HEK293T (cell line): ENCODE measurements at regions not wholly inside any gene's neighbourhood (a gene's known extent, or its start where the extent isn't known, plus 50 kb on each side); places are given as distances from the start of the nearest gene placed in this dataset.

Experiments used
- CTCF ChIA-PET: fragments of 350-600 bp; formaldehyde crosslinking; extraction: SDS; loops from one replicate; lab custom pipeline; 2021; ENCODE audit warnings: antibody characterized with exemption, inconsistent platforms; lab: Yijun Ruan, JAX
- POLR2A ChIA-PET: fragments of 350-600 bp; formaldehyde crosslinking; extraction: SDS; loops from one replicate; lab custom pipeline; 2020; ENCODE audit warnings: antibody characterized with exemption, inconsistent platforms; lab: Yijun Ruan, JAX
- DNase-seq: peaks from one replicate; pipeline ENCODE4 v3.0.0; 2012; ENCODE audit warnings: mixed read lengths; ENCODE audit errors: extremely low spot score
- ARNT ChIP-seq: fragments of 450-650 bp; IDR thresholded peaks from 2 replicates; pipeline ENCODE4 v1.6.1; 2017; ENCODE audit warnings: mild to moderate bottlenecking
- BHLHE40 ChIP-seq: fragments of 450-650 bp; IDR thresholded peaks from 2 replicates; pipeline ENCODE4 v1.6.1; 2016; ENCODE audit warnings: mild to moderate bottlenecking, moderate library complexity, borderline replicate concordance
- CTBP1 ChIP-seq: fragments of 450-650 bp; IDR thresholded peaks from 2 replicates; pipeline ENCODE4 v1.6.1; 2016; ENCODE audit warnings: borderline replicate concordance
- ELF4 ChIP-seq: fragments of 450-650 bp; IDR thresholded peaks from 2 replicates; pipeline ENCODE4 v1.6.1; 2017; ENCODE audit warnings: antibody characterized with exemption
- FOXA1 ChIP-seq: fragments of 450-650 bp; IDR thresholded peaks from 2 replicates; pipeline ENCODE4 v1.6.1; 2016; ENCODE audit warnings: mild to moderate bottlenecking
- FOXK2 ChIP-seq: fragments of 450-650 bp; IDR thresholded peaks from 2 replicates; pipeline ENCODE4 v1.6.1; 2016; ENCODE audit warnings: mild to moderate bottlenecking
- FOXM1 ChIP-seq: fragments of 450-650 bp; IDR thresholded peaks from 2 replicates; pipeline ENCODE4 v1.6.1; 2017; ENCODE audit warnings: mild to moderate bottlenecking, borderline replicate concordance
- HDGF ChIP-seq: fragments of 450-650 bp; IDR thresholded peaks from 2 replicates; pipeline ENCODE4 v1.6.1; 2017; ENCODE audit warnings: antibody characterized with exemption, borderline replicate concordance
- L3MBTL2 ChIP-seq: fragments of 450-650 bp; conservative IDR thresholded peaks from 2 replicates; pipeline ENCODE4 v1.6.1; 2016; ENCODE audit warnings: mild to moderate bottlenecking
- LEF1 ChIP-seq: fragments of 450-650 bp; IDR thresholded peaks from 2 replicates; pipeline ENCODE4 v1.6.1; 2017; ENCODE audit warnings: mild to moderate bottlenecking, borderline replicate concordance
- NFRKB ChIP-seq: fragments of 450-650 bp; IDR thresholded peaks from 2 replicates; pipeline ENCODE4 v1.6.1; 2016; ENCODE audit warnings: mild to moderate bottlenecking, moderate library complexity
- PKNOX1 ChIP-seq: fragments of 450-650 bp; IDR thresholded peaks from 2 replicates; pipeline ENCODE4 v1.6.1; 2016
- SP1 ChIP-seq: fragments of 450-650 bp; IDR thresholded peaks from 2 replicates; pipeline ENCODE4 v1.6.1; 2017
- SUZ12 ChIP-seq: fragments of 450-650 bp; IDR thresholded peaks from 2 replicates; pipeline ENCODE4 v1.6.1; 2016; ENCODE audit warnings: mild to moderate bottlenecking
- TARDBP ChIP-seq: fragments of 450-650 bp; IDR thresholded peaks from 2 replicates; pipeline ENCODE4 v1.6.1; 2016
- ZNF384 ChIP-seq: fragments of 450-650 bp; IDR thresholded peaks from 2 replicates; pipeline ENCODE4 v1.6.1; 2016

GRCh38 chr11:114909866-114910265 lies 231.5 kb downstream of the NXPE2 start:
- no peak for TF ChIP-seq TARDBP
- TF ChIP-seq HDGF = no peak
- no peak for TF ChIP-seq L3MBTL2
- no peak for TF ChIP-seq FOXM1
- TF ChIP-seq PKNOX1 = no peak
- TF ChIP-seq FOXA1 = no peak
- no peak for TF ChIP-seq BHLHE40
- no peak for TF ChIP-seq LEF1
- no peak for TF ChIP-seq ZNF384
- TF ChIP-seq FOXK2 = no peak
- no peak for TF ChIP-seq ELF4
- TF ChIP-seq SUZ12 = no peak
- no peak for TF ChIP-seq NFRKB
- TF ChIP-seq CTBP1 = no peak
- no peak for TF ChIP-seq SP1
- no peak for TF ChIP-seq ARNT
- ChIA-PET POLR2A (no interaction called here), CTCF (interaction anchor here (1.1 kb wide), 1 partner anchor 130 kb away, joined by 3 read pairs; no protein-coding TSS in a partner anchor)
- peak; percentile 49 for DNase-seq

GRCh38 chr11:114912826-114913225 lies 234.5 kb downstream of the NXPE2 start:
- CTCF ChIA-PET = no interaction called here
- no peak for TF ChIP-seq FOXA1
- TF ChIP-seq ELF4 = no peak
- no peak for TF ChIP-seq ARNT
- TF ChIP-seq FOXM1 = no peak
- TF ChIP-seq NFRKB = no peak
- TF ChIP-seq PKNOX1 = no peak
- no peak for TF ChIP-seq LEF1
- TF ChIP-seq CTBP1 = no peak
- TF ChIP-seq FOXK2 = no peak
- TF ChIP-seq ZNF384 = no peak
- no peak for TF ChIP-seq SP1
- no peak for TF ChIP-seq L3MBTL2
- no peak for TF ChIP-seq BHLHE40
- no peak for TF ChIP-seq HDGF
- TF ChIP-seq SUZ12 = no peak
- no peak for TF ChIP-seq TARDBP
- no peak for DNase-seq
- POLR2A ChIA-PET = no interaction called here

- TF ChIP-seq FOXK2 = no peak
- no peak for TF ChIP-seq ELF4
- no peak for TF ChIP-seq BHLHE40
- no peak for TF ChIP-seq FOXA1
- TF ChIP-seq NFRKB = no peak
- no peak for TF ChIP-seq ARNT
- TF ChIP-seq ZNF384 = no peak
- TF ChIP-seq SUZ12 = no peak
- TF ChIP-seq HDGF = no peak
- TF ChIP-seq LEF1 = no peak
- no peak for TF ChIP-seq SP1
- no peak for TF ChIP-seq PKNOX1
- no peak for TF ChIP-seq TARDBP
- ChIA-PET POLR2A (no interaction called here), CTCF (interaction anchor here (0.7 to 1.3 kb wide), 2 partner anchors 22 to 634 kb away, joined by 3 to 4 read pairs; no protein-coding TSS in a partner anchor)
- no peak for DNase-seq
Measured at GRCh38 chr11:114914231-114915005, 236.1 kb downstream of the NXPE2 start.

- DNase-seq = no peak
- ChIA-PET POLR2A (no interaction called here), CTCF (no interaction called here)
- TF ChIP-seq ELF4 (no peak), SUZ12 (no peak), SP1 (no peak), BHLHE40 (no peak), PKNOX1 (no peak), L3MBTL2 (no peak), LEF1 (no peak), FOXK2 (no peak), FOXM1 (no peak), NFRKB (no peak), TARDBP (no peak), HDGF (no peak), CTBP1 (no peak), ARNT (no peak), ZNF384 (no peak), FOXA1 (no peak)
Measured at GRCh38 chr11:114915871-114916805, 237.8 kb downstream of the NXPE2 start.
